ENCODE measurements at regions not wholly inside any gene's neighbourhood (a gene's known extent, or its start where the extent isn't known, plus 50 kb on each side); places are given as distances from the start of the nearest gene placed in this dataset.

GRCh38 chr2:59653164-59653563 lies 900.3 kb downstream of the BCL11A start:
- H3K4me1 Mint-ChIP-seq (ENCODE audit: low read depth), result no peaks in the 10 kb centered on the region
- H3K27ac Mint-ChIP-seq, result no peak overlapping the region
- H3K4me3 Mint-ChIP-seq, result no peak overlapping the region
- H3K27me3 Mint-ChIP-seq (ENCODE audit: insufficient read depth), result no peaks in the 10 kb centered on the region; the same call in 1 of the 2 replicates
- DNase-seq, result no peak
- H3K36me3 Mint-ChIP-seq (ENCODE audit: low read depth), result no peaks in the 10 kb centered on the region
- H3K9me3 Mint-ChIP-seq, result peaks cover 33% of the 10 kb centered on the region
- TF ChIP-seq CTCF (IDR thresholded peaks at IDR 0.05), result no peak

GRCh38 chr2:59630789-59631188 lies 922.7 kb downstream of the BCL11A start:
- DNase-seq, result no peak
- no peak overlapping the region for H3K4me3 Mint-ChIP-seq
- no peaks in the 10 kb centered on the region for H3K27me3 Mint-ChIP-seq (ENCODE audit: insufficient read depth)
- H3K27ac Mint-ChIP-seq, result no peak overlapping the region
- no peaks in the 10 kb centered on the region for H3K36me3 Mint-ChIP-seq (ENCODE audit: low read depth)
- TF ChIP-seq CTCF (IDR thresholded peaks at IDR 0.05), result no peak
- no peaks in the 10 kb centered on the region for H3K4me1 Mint-ChIP-seq (ENCODE audit: low read depth)
- H3K9me3 Mint-ChIP-seq, result peaks cover 33% of the 10 kb centered on the region

GRCh38 chr2:59627599-59627998 lies 925.9 kb downstream of the BCL11A start:
- no peaks in the 10 kb centered on the region for H3K4me1 Mint-ChIP-seq (ENCODE audit: low read depth)
- no peak for TF ChIP-seq CTCF (IDR thresholded peaks at IDR 0.05)
- no peak overlapping the region for H3K4me3 Mint-ChIP-seq
- peaks cover 35% of the 10 kb centered on the region for H3K9me3 Mint-ChIP-seq
- no peaks in the 10 kb centered on the region for H3K27me3 Mint-ChIP-seq (ENCODE audit: insufficient read depth)
- H3K36me3 Mint-ChIP-seq (ENCODE audit: low read depth), result no peaks in the 10 kb centered on the region
- no peak overlapping the region for H3K27ac Mint-ChIP-seq
- DNase-seq, result no peak

- no peak for DNase-seq
- no peaks in the 10 kb centered on the region for H3K36me3 Mint-ChIP-seq (ENCODE audit: low read depth)
- peaks cover 39% of the 10 kb centered on the region for H3K9me3 Mint-ChIP-seq
- H3K4me3 Mint-ChIP-seq, result no peak overlapping the region
- no peak overlapping the region for H3K27ac Mint-ChIP-seq
- no peaks in the 10 kb centered on the region for H3K27me3 Mint-ChIP-seq (ENCODE audit: insufficient read depth)
- H3K4me1 Mint-ChIP-seq (ENCODE audit: low read depth), result no peaks in the 10 kb centered on the region
- no peak for TF ChIP-seq CTCF (IDR thresholded peaks at IDR 0.05)
These were observed 930.7 kb downstream of the BCL11A start for GRCh38 chr2:59622599-59623308.

- Mint-ChIP-seq H3K27me3 (ENCODE audit: insufficient read depth) (no peaks in the 10 kb centered on the region), H3K36me3 (ENCODE audit: low read depth) (no peaks in the 10 kb centered on the region), H3K27ac (no peak overlapping the region), H3K4me3 (no peak overlapping the region), H3K9me3 (peaks cover 32% of the 10 kb centered on the region), H3K4me1 (ENCODE audit: low read depth) (no peaks in the 10 kb centered on the region)
- no peak for DNase-seq
- no peak for TF ChIP-seq CTCF (IDR thresholded peaks at IDR 0.05)
These were observed 949.3 kb downstream of the BCL11A start for GRCh38 chr2:59604123-59604522.

Measured in HFFc6 (cell line).